SK-N-SH (cell line): ENCODE measurements at regions not wholly inside any gene's neighbourhood (a gene's known extent, or its start where the extent isn't known, plus 50 kb on each side); places are given as distances from the start of the nearest gene placed in this dataset.

Experiments used
- CTCF ChIA-PET: fragments of 300-600, 350-600 bp; formaldehyde crosslinking; extraction: SDS; loops from one replicate; lab custom pipeline; 2021; lab: Yijun Ruan, JAX
- POLR2A ChIA-PET: fragments of 350-600 bp; sonication (Branson Sonifier 250); formaldehyde crosslinking; extraction: SDS; loops from one replicate; lab custom pipeline; 2020; ENCODE audit warnings: antibody characterized with exemption, inconsistent platforms; lab: Yijun Ruan, JAX
- DNase-seq: peaks from one replicate; pipeline ENCODE4 v3.0.0; 2012
- H2AFZ ChIP-seq: fragments of 200-600 bp; sonication (generic); 2 replicates; pipeline ENCODE4 v1.8.1; 2016; ENCODE audit warnings: antibody characterized with exemption, mild to moderate bottlenecking, low read depth
- H3F3A ChIP-seq: fragments of 200-600 bp; sonication (generic); replicated peaks from 2 replicates; pipeline ENCODE3; 2016; ENCODE audit warnings: antibody characterized with exemption, mild to moderate bottlenecking; ENCODE audit not compliant: insufficient read depth
- H3K27ac ChIP-seq, 2 experiments: fragments of 200-500 bp in 1 of 2; fragments of 200-600 bp in 1 of 2; sonication (Bioruptor generic) in 1 of 2; sonication (generic), shearing (Covaris generic) in 1 of 2; 2 replicates each; pipeline versions ENCODE4 v1.5.1 to v1.6.1; 2014 to 2016; ENCODE audit warnings: low read depth in 2 of 2, inconsistent platforms in 1 of 2, low read length in 1 of 2, mild to moderate bottlenecking in 1 of 2, mixed read lengths in 1 of 2
- H3K27me3 ChIP-seq: fragments of 200-600 bp; sonication (generic), shearing (Covaris generic); 2 replicates; pipeline ENCODE4 v1.6.1; 2016; ENCODE audit warnings: mixed run types; ENCODE audit not compliant: insufficient read depth
- H3K36me3 ChIP-seq, 2 experiments: fragments of 200-500 bp in 1 of 2; fragments of 200-600 bp in 1 of 2; sonication (Bioruptor generic) in 1 of 2; sonication (generic) in 1 of 2; replicated peaks in 1 of 2; 2 replicates each; pipeline versions ENCODE3 to v1.5.1; 2014 to 2016; ENCODE audit warnings: low read length in 1 of 2, mild to moderate bottlenecking in 1 of 2; ENCODE audit not compliant: insufficient read depth in 2 of 2, control insufficient read depth in 1 of 2
- H3K4me1 ChIP-seq, 2 experiments: fragments of 200-500 bp in 1 of 2; fragments of 200-600 bp in 1 of 2; sonication (Bioruptor generic) in 1 of 2; sonication (generic), shearing (Covaris generic) in 1 of 2; 2 replicates each; pipeline versions ENCODE4 v1.5.1 to v1.6.1; 2014 to 2016; ENCODE audit warnings: low read depth in 1 of 2, low read length in 1 of 2, mixed run types in 1 of 2; ENCODE audit not compliant: insufficient read depth in 2 of 2, control insufficient read depth in 1 of 2
- H3K4me2 ChIP-seq: fragments of 200-600 bp; sonication (generic), shearing (Covaris generic); 2 replicates; pipeline ENCODE4 v1.6.1; 2017; ENCODE audit warnings: mixed run types
- H3K4me3 ChIP-seq, 2 experiments: fragments of 200-500 bp in 1 of 2; fragments of 200-600 bp in 1 of 2; sonication (Bioruptor generic) in 1 of 2; sonication (generic), shearing (Covaris generic) in 1 of 2; 2 replicates each; pipeline versions ENCODE4 v1.5.1 to v1.8.1; 2014 to 2016; ENCODE audit warnings: low read depth in 2 of 2, inconsistent platforms in 1 of 2, low read length in 1 of 2, mild to moderate bottlenecking in 1 of 2, mixed read lengths in 1 of 2, moderate library complexity in 1 of 2
- H3K79me2 ChIP-seq: fragments of 200-600 bp; sonication (generic); 2 replicates; pipeline ENCODE4 v1.8.1; 2017; ENCODE audit warnings: mild to moderate bottlenecking; ENCODE audit not compliant: insufficient read depth
- H3K9ac ChIP-seq: fragments of 200-600 bp; sonication (generic); 2 replicates; pipeline ENCODE4 v1.6.1; 2017; ENCODE audit warnings: mixed run types
- H3K9me2 ChIP-seq: fragments of 200-600 bp; sonication (generic); 2 replicates; pipeline ENCODE4 v1.6.1; 2017; ENCODE audit warnings: mixed run types
- H3K9me3 ChIP-seq: fragments of 200-600 bp; sonication (generic); 2 replicates; pipeline ENCODE4 v1.6.1; 2017; ENCODE audit warnings: mixed run types, mild to moderate bottlenecking, moderate library complexity
- H4K20me1 ChIP-seq: fragments of 200-600 bp; sonication (generic); 2 replicates; pipeline ENCODE4 v1.6.1; 2017; ENCODE audit warnings: mild to moderate bottlenecking, mixed run types; ENCODE audit not compliant: insufficient read depth
- FOSL2 ChIP-seq: IDR thresholded peaks from 2 replicates; pipeline ENCODE4 v1.4.0; 2012; ENCODE audit warnings: low read depth, mild to moderate bottlenecking, moderate library complexity, borderline replicate concordance
- IRF3 ChIP-seq: fragments of 150-350 bp; IDR thresholded peaks from 2 replicates; pipeline ENCODE4 v1.6.1; 2016; ENCODE audit warnings: mild to moderate bottlenecking, low read depth, low read length
- JUND ChIP-seq: IDR thresholded peaks from 2 replicates; pipeline ENCODE4 v1.4.0; 2012
- MEF2A ChIP-seq: IDR thresholded peaks from 2 replicates; pipeline ENCODE4 v1.4.0; 2012; ENCODE audit warnings: low read depth, borderline replicate concordance
- NFIC ChIP-seq: IDR thresholded peaks from 2 replicates; pipeline ENCODE4 v1.4.0; 2012; ENCODE audit warnings: borderline replicate concordance
- NRF1 ChIP-seq: IDR thresholded peaks from 2 replicates; pipeline ENCODE4 v1.6.1; 2012; ENCODE audit warnings: low read depth, mild to moderate bottlenecking, low read length
- POLR2AphosphoS5 ChIP-seq: IDR thresholded peaks from 2 replicates; pipeline ENCODE4 v1.6.1; 2012; ENCODE audit warnings: low read depth, low read length
- RAD21 ChIP-seq: IDR thresholded peaks from 2 replicates; pipeline ENCODE4 v1.6.1; 2012; ENCODE audit warnings: mild to moderate bottlenecking, low read length
- RCOR1 ChIP-seq: fragments of 150-350 bp; IDR thresholded peaks from 2 replicates; pipeline ENCODE4 v1.6.1; 2017; ENCODE audit warnings: antibody characterized with exemption, low read length
- RXRA ChIP-seq: IDR thresholded peaks from 2 replicates; pipeline ENCODE4 v1.4.0; 2012; ENCODE audit warnings: low read depth, mild to moderate bottlenecking, borderline replicate concordance
- SIN3A ChIP-seq: IDR thresholded peaks from 2 replicates; pipeline ENCODE4 v1.6.1; 2012; ENCODE audit warnings: low read depth, mild to moderate bottlenecking, low read length, moderate library complexity, borderline replicate concordance
- TCF12 ChIP-seq: IDR thresholded peaks from 2 replicates; pipeline ENCODE4 v1.4.0; 2012
- WGBS: methylation state at CpG from one replicate; pipeline ENCODE4 v1.1.6; 2017; ENCODE audit warnings: low lambda C conversion rate; 5-methylcytosine and 5-hydroxymethylcytosine counted together
- TF ChIP-seq, protein P1 (sequence below): IDR thresholded peaks from 2 replicates; pipeline ENCODE4 v1.4.0; 2012; ENCODE audit warnings: low read depth
- TF ChIP-seq, protein P2 (sequence below): fragments of 200-600 bp; sonication (generic); IDR thresholded peaks from 2 replicates; pipeline ENCODE4 v1.6.1; 2017; ENCODE audit warnings: antibody characterized with exemption, mild to moderate bottlenecking, moderate library complexity
- TF ChIP-seq, protein P3 (sequence below): IDR thresholded peaks from 2 replicates; pipeline ENCODE4; 2012
- TF ChIP-seq, protein P4 (sequence below): IDR thresholded peaks from 2 replicates; pipeline ENCODE4 v1.6.1; 2012; ENCODE audit warnings: mild to moderate bottlenecking, low read depth, low read length, moderate library complexity

DNA sequence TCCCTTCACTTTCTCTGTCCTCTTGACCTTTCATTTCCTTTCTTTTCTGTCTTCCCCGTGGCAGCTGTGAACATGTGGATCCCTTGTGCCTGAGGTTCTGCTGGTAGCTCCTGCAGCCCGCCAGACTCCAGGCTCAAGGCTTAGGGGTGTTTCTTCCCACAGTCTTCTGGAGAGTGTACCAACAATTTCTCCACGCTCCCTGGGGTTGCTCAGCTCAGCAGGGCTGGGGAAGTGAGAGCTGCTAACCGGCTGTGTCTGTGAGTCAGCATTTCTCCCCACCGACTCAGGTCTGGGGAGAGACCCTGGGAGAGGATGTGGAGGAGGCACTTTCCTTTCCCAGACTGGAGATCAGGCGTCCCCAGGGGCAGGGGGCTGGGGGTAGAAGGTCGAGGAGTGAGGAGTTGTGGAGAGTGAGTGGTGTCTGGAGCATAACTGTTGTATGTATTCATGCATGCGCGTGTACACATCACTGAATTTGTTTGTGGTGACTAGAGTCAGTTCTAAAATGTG lies 193.6 kb downstream of the KCNRG start:
- Histone ChIP-seq H3K4me1 (peaks cover 7 to 8% of the 10 kb centered on the region in 2 experiments; a peak in 1 of 4 replicates), H3K27ac (peak overlapping the region in 1 of 2 experiments; percentile 58; a peak in 2 of 4 replicates), H4K20me1 (no peaks in the 10 kb centered on the region), H3K4me3 (peak overlapping the region; percentile 18 to 42; a peak in 2 of 4 replicates), H3K9me2 (no peaks in the 10 kb centered on the region), H3K9me3 (no peaks in the 10 kb centered on the region), H3K36me3 (no peaks in the 10 kb centered on the region), H3K4me2 (peak overlapping the region; percentile 61), H3K9ac (no peak overlapping the region; the same call in 1 of the 2 replicates), H3F3A (peaks cover 5% of the 10 kb centered on the region), H3K79me2 (no peaks in the 10 kb centered on the region), H2AFZ (peak overlapping the region; percentile 61), H3K27me3 (no peaks in the 10 kb centered on the region)
- ChIA-PET CTCF (interaction anchor here (1.0 to 1.1 kb wide), 2 partner anchors 18 to 703 kb away, joined by 3 read pairs; no protein-coding TSS in a partner anchor), POLR2A (no interaction called here)
- 26% methylated on average over 9 of the region's 9 CpGs for WGBS
- no peak for DNase-seq
- TF ChIP-seq IRF3: no peak

DNA sequence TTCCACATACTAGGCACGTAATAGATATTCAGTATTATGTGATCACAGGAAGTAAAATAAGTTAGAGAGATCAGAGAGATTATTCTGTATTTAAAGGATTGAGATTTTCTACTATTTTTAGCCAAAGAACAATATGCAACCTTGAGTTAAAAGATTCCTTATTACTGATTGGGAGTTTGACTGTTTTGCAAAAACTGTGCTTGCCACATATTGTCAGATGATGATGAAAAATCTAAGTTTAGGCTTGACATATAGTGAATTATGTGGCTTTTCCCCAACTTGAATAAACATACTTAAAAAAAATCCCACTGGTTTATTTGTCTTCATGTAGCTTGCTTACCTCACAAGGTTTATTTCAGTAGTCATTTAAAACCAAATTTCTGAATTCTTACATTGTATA lies 194.4 kb downstream of the KCNRG start:
- no peak overlapping the region for H3K4me3 ChIP-seq
- peak overlapping the region in 1 of 2 experiments; percentile 58; a peak in 1 of 4 replicates for H3K27ac ChIP-seq
- H3K9ac ChIP-seq: no peak overlapping the region
- H3F3A ChIP-seq: peaks cover 5% of the 10 kb centered on the region
- no peak for TF ChIP-seq NRF1
- no peak for TF ChIP-seq POLR2AphosphoS5
- no peak for TF ChIP-seq RAD21
- TF ChIP-seq SIN3A: no peak
- TF ChIP-seq JUND: no peak
- TF ChIP-seq, protein P1, sequence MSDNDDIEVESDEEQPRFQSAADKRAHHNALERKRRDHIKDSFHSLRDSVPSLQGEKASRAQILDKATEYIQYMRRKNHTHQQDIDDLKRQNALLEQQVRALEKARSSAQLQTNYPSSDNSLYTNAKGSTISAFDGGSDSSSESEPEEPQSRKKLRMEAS: no peak
- TF ChIP-seq, protein P2, sequence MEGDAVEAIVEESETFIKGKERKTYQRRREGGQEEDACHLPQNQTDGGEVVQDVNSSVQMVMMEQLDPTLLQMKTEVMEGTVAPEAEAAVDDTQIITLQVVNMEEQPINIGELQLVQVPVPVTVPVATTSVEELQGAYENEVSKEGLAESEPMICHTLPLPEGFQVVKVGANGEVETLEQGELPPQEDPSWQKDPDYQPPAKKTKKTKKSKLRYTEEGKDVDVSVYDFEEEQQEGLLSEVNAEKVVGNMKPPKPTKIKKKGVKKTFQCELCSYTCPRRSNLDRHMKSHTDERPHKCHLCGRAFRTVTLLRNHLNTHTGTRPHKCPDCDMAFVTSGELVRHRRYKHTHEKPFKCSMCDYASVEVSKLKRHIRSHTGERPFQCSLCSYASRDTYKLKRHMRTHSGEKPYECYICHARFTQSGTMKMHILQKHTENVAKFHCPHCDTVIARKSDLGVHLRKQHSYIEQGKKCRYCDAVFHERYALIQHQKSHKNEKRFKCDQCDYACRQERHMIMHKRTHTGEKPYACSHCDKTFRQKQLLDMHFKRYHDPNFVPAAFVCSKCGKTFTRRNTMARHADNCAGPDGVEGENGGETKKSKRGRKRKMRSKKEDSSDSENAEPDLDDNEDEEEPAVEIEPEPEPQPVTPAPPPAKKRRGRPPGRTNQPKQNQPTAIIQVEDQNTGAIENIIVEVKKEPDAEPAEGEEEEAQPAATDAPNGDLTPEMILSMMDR: no peak
- no peak for TF ChIP-seq MEF2A
- no peak for TF ChIP-seq TCF12
- TF ChIP-seq FOSL2: no peak
- TF ChIP-seq, protein P3, sequence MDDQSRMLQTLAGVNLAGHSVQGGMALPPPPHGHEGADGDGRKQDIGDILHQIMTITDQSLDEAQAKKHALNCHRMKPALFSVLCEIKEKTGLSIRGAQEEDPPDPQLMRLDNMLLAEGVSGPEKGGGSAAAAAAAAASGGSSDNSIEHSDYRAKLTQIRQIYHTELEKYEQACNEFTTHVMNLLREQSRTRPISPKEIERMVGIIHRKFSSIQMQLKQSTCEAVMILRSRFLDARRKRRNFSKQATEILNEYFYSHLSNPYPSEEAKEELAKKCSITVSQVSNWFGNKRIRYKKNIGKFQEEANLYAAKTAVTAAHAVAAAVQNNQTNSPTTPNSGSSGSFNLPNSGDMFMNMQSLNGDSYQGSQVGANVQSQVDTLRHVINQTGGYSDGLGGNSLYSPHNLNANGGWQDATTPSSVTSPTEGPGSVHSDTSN: no peak
- no peak for TF ChIP-seq NFIC
- TF ChIP-seq RXRA: no peak
- no peak for TF ChIP-seq RCOR1
- TF ChIP-seq, protein P4, sequence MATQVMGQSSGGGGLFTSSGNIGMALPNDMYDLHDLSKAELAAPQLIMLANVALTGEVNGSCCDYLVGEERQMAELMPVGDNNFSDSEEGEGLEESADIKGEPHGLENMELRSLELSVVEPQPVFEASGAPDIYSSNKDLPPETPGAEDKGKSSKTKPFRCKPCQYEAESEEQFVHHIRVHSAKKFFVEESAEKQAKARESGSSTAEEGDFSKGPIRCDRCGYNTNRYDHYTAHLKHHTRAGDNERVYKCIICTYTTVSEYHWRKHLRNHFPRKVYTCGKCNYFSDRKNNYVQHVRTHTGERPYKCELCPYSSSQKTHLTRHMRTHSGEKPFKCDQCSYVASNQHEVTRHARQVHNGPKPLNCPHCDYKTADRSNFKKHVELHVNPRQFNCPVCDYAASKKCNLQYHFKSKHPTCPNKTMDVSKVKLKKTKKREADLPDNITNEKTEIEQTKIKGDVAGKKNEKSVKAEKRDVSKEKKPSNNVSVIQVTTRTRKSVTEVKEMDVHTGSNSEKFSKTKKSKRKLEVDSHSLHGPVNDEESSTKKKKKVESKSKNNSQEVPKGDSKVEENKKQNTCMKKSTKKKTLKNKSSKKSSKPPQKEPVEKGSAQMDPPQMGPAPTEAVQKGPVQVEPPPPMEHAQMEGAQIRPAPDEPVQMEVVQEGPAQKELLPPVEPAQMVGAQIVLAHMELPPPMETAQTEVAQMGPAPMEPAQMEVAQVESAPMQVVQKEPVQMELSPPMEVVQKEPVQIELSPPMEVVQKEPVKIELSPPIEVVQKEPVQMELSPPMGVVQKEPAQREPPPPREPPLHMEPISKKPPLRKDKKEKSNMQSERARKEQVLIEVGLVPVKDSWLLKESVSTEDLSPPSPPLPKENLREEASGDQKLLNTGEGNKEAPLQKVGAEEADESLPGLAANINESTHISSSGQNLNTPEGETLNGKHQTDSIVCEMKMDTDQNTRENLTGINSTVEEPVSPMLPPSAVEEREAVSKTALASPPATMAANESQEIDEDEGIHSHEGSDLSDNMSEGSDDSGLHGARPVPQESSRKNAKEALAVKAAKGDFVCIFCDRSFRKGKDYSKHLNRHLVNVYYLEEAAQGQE: no peak
- ChIA-PET CTCF (interaction anchor here (0.8 kb wide), 1 partner anchor 9 kb away, joined by 3 read pairs; no protein-coding TSS in a partner anchor), POLR2A (no interaction called here)
- no peaks in the 10 kb centered on the region for H3K9me2 ChIP-seq
- H3K9me3 ChIP-seq: no peaks in the 10 kb centered on the region
- H3K79me2 ChIP-seq: no peaks in the 10 kb centered on the region
- no peaks in the 10 kb centered on the region for H3K27me3 ChIP-seq
- WGBS: 93% methylated on average over 1 of the region's 1 CpG
- peaks cover 7 to 8% of the 10 kb centered on the region in 2 experiments; a peak in 1 of 4 replicates for H3K4me1 ChIP-seq
- H2AFZ ChIP-seq: no peak overlapping the region
- DNase-seq: no peak
- no peaks in the 10 kb centered on the region for H3K36me3 ChIP-seq
- H4K20me1 ChIP-seq: no peaks in the 10 kb centered on the region
- H3K4me2 ChIP-seq: no peak overlapping the region
